ENCODE measurements at regions not wholly inside any gene's neighbourhood (a gene's known extent, or its start where the extent isn't known, plus 50 kb on each side); places are given as distances from the start of the nearest gene placed in this dataset.

DNA sequence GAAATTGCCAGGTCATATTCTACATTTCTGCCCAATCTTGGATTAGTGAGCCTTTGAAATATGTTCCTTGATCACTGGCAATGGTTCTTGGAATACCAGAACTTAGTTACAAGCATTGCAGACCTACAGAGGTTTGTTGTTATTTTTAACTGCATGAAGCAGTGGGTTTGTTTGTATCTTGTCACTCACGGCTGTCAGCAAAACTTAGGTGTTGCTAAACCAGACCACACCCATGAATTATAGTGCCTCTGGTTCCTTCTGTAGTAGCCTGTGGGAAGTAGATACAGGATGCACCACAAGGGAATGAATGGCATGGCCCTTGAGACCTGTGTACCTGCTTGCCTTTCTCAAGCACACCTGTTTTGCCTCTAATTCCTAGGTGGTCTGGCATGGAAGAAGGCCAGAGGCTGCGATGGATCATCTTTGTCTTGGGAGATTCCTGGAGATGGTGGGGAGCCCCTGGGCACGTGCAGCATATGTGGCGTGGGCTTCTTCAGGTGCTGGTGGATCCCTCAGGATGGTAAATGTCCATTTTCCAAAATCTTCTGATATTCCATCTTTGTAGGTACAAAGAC is 138.8 kb downstream of the SNRPN start:
- TF ChIP-seq GATA2 (IDR thresholded peaks at IDR 0.05; ENCODE audit: insufficient read depth, insufficient read length, low read depth, low read length) (no peak), JUN (IDR thresholded peaks at IDR 0.05; ENCODE audit: borderline replicate concordance, insufficient read depth, insufficient read length, low read depth) (no peak), POLR2AphosphoS5 (IDR thresholded peaks at IDR 0.05; ENCODE audit: insufficient read depth, low read depth, low read length) (no peak), FOS (IDR thresholded peaks at IDR 0.05; ENCODE audit: borderline replicate concordance, insufficient read depth, low read length) (no peak), EZH2 (IDR thresholded peaks at IDR 0.05; ENCODE audit: borderline replicate concordance, low read depth, low read length, severe bottlenecking) (no peak), POLR2A (IDR thresholded peaks at IDR 0.05; ENCODE audit: low read depth, low read length) (no peak), MYC (IDR thresholded peaks at IDR 0.05; ENCODE audit: low read depth, low read length) (no peak)
- TF ChIP-seq, protein P1, sequence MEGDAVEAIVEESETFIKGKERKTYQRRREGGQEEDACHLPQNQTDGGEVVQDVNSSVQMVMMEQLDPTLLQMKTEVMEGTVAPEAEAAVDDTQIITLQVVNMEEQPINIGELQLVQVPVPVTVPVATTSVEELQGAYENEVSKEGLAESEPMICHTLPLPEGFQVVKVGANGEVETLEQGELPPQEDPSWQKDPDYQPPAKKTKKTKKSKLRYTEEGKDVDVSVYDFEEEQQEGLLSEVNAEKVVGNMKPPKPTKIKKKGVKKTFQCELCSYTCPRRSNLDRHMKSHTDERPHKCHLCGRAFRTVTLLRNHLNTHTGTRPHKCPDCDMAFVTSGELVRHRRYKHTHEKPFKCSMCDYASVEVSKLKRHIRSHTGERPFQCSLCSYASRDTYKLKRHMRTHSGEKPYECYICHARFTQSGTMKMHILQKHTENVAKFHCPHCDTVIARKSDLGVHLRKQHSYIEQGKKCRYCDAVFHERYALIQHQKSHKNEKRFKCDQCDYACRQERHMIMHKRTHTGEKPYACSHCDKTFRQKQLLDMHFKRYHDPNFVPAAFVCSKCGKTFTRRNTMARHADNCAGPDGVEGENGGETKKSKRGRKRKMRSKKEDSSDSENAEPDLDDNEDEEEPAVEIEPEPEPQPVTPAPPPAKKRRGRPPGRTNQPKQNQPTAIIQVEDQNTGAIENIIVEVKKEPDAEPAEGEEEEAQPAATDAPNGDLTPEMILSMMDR (IDR thresholded peaks at IDR 0.05; ENCODE audit: extremely low read depth in 1 of 2, insufficient read depth in 1 of 2, low read depth in 1 of 2, low read length in 2 of 2): no peak
- TF ChIP-seq, protein P2, sequence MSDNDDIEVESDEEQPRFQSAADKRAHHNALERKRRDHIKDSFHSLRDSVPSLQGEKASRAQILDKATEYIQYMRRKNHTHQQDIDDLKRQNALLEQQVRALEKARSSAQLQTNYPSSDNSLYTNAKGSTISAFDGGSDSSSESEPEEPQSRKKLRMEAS (IDR thresholded peaks at IDR 0.05; ENCODE audit: insufficient read depth, insufficient read length): no peak
- Histone ChIP-seq H3K9ac (replicated peaks; ENCODE audit: extremely low read depth, insufficient read depth, low read length) (no peak overlapping the region), H3K36me3 (ENCODE audit: control insufficient read depth in 2 of 2, extremely low read depth in 1 of 2, insufficient read depth in 2 of 2, low read length in 2 of 2) (peaks cover 0 to 27% of the 10 kb centered on the region in 2 experiments)

More for the DNA sequence above, 138.8 kb downstream of the SNRPN start:
- intact Hi-C loops (cut with micrococcal nuclease) (no loop called here), dilution Hi-C loops (cut with MboI; ENCODE audit: extremely low pct_ligation_motif_present, low sequenced_read_pairs) (no loop called here)
- Histone ChIP-seq H3K27ac (ENCODE audit: insufficient read depth, low read depth, low read length) (no peak overlapping the region), H3K4me1 (ENCODE audit: control insufficient read depth, extremely low read depth, insufficient read depth, low read length) (no peaks in the 10 kb centered on the region), H3K27me3 (ENCODE audit: control insufficient read depth in 2 of 2, insufficient read depth in 2 of 2, low read length in 2 of 2) (no peaks in the 10 kb centered on the region), H3K4me3 (replicated peaks in 1 of 3; ENCODE audit: insufficient read depth in 1 of 3, low read depth in 1 of 3, low read length in 3 of 3) (no peak overlapping the region), H3K4me2 (ENCODE audit: insufficient read depth, low read length) (no peak overlapping the region), H2AFZ (ENCODE audit: low read depth, low read length) (no peak overlapping the region), H4K20me1 (replicated peaks; ENCODE audit: control insufficient read depth, extremely low read depth, insufficient read depth, low read length) (no peaks in the 10 kb centered on the region), H3K9me1 (replicated peaks; ENCODE audit: control insufficient read depth, extremely low read depth, insufficient read depth, low read length) (no peaks in the 10 kb centered on the region), H3K79me2 (ENCODE audit: control insufficient read depth, insufficient read depth, low read length) (no peaks in the 10 kb centered on the region), H3K9me3 (replicated peaks; ENCODE audit: control insufficient read depth, insufficient read depth, low read length) (no peaks in the 10 kb centered on the region)
- ChIA-PET CTCF (no interaction called here), POLR2A (no interaction called here)
- DNase-seq (ENCODE audit: low read depth, low spot score) (no peak), FAIRE-seq (no peak)
- BruUV-seq (replicated peaks): no TSS peak
